ENCODE measurements at regions not wholly inside any gene's neighbourhood (a gene's known extent, or its start where the extent isn't known, plus 50 kb on each side); places are given as distances from the start of the nearest gene placed in this dataset.

- no peak for TF ChIP-seq CTCF (IDR thresholded peaks at IDR 0.05; ENCODE audit: unreplicated experiment)
- no peaks in the 10 kb centered on the region for H3K9me3 Mint-ChIP-seq (ENCODE audit: unreplicated experiment)
- peaks cover 3% of the 10 kb centered on the region for H3K27me3 Mint-ChIP-seq (ENCODE audit: unreplicated experiment)
- H3K4me1 Mint-ChIP-seq (ENCODE audit: unreplicated experiment), result peaks cover 5% of the 10 kb centered on the region
- H3K27ac Mint-ChIP-seq (ENCODE audit: unreplicated experiment), result no peak overlapping the region
- no peak overlapping the region for H3K4me3 Mint-ChIP-seq (ENCODE audit: unreplicated experiment)
- no peak for DNase-seq (ENCODE audit: low spot score)
- H3K36me3 Mint-ChIP-seq (ENCODE audit: low read depth, unreplicated experiment), result no peaks in the 10 kb centered on the region
Observed at GRCh38 chr7:40965774-40966173, 737.1 kb downstream of the INHBA start.

GRCh38 chr7:40965016-40965415 lies 737.9 kb downstream of the INHBA start:
- no peak overlapping the region for H3K4me3 Mint-ChIP-seq (ENCODE audit: unreplicated experiment)
- no peak for TF ChIP-seq CTCF (IDR thresholded peaks at IDR 0.05; ENCODE audit: unreplicated experiment)
- no peaks in the 10 kb centered on the region for H3K36me3 Mint-ChIP-seq (ENCODE audit: low read depth, unreplicated experiment)
- no peaks in the 10 kb centered on the region for H3K9me3 Mint-ChIP-seq (ENCODE audit: unreplicated experiment)
- H3K4me1 Mint-ChIP-seq (ENCODE audit: unreplicated experiment), result peaks cover 5% of the 10 kb centered on the region
- DNase-seq (ENCODE audit: low spot score), result no peak
- H3K27me3 Mint-ChIP-seq (ENCODE audit: unreplicated experiment), result no peaks in the 10 kb centered on the region
- no peak overlapping the region for H3K27ac Mint-ChIP-seq (ENCODE audit: unreplicated experiment)

GRCh38 chr7:40964610-40965009 lies 738.3 kb downstream of the INHBA start:
- peaks cover 5% of the 10 kb centered on the region for H3K4me1 Mint-ChIP-seq (ENCODE audit: unreplicated experiment)
- no peaks in the 10 kb centered on the region for H3K36me3 Mint-ChIP-seq (ENCODE audit: low read depth, unreplicated experiment)
- DNase-seq (ENCODE audit: low spot score), result no peak
- no peaks in the 10 kb centered on the region for H3K9me3 Mint-ChIP-seq (ENCODE audit: unreplicated experiment)
- no peak for TF ChIP-seq CTCF (IDR thresholded peaks at IDR 0.05; ENCODE audit: unreplicated experiment)
- no peak overlapping the region for H3K27ac Mint-ChIP-seq (ENCODE audit: unreplicated experiment)
- H3K4me3 Mint-ChIP-seq (ENCODE audit: unreplicated experiment), result no peak overlapping the region
- H3K27me3 Mint-ChIP-seq (ENCODE audit: unreplicated experiment), result no peaks in the 10 kb centered on the region

GRCh38 chr7:40959955-40960354 lies 742.9 kb downstream of the INHBA start:
- no peaks in the 10 kb centered on the region for H3K36me3 Mint-ChIP-seq (ENCODE audit: low read depth, unreplicated experiment)
- no peaks in the 10 kb centered on the region for H3K4me1 Mint-ChIP-seq (ENCODE audit: unreplicated experiment)
- H3K4me3 Mint-ChIP-seq (ENCODE audit: unreplicated experiment), result no peak overlapping the region
- H3K27me3 Mint-ChIP-seq (ENCODE audit: unreplicated experiment), result peaks cover 3% of the 10 kb centered on the region
- no peak for TF ChIP-seq CTCF (IDR thresholded peaks at IDR 0.05; ENCODE audit: unreplicated experiment)
- no peak for DNase-seq (ENCODE audit: low spot score)
- no peaks in the 10 kb centered on the region for H3K9me3 Mint-ChIP-seq (ENCODE audit: unreplicated experiment)
- no peak overlapping the region for H3K27ac Mint-ChIP-seq (ENCODE audit: unreplicated experiment)

- Mint-ChIP-seq H3K9me3 (ENCODE audit: unreplicated experiment) (peaks cover 8% of the 10 kb centered on the region), H3K4me1 (ENCODE audit: unreplicated experiment) (no peaks in the 10 kb centered on the region), H3K27me3 (ENCODE audit: unreplicated experiment) (peaks cover 2% of the 10 kb centered on the region), H3K36me3 (ENCODE audit: low read depth, unreplicated experiment) (peaks cover 4% of the 10 kb centered on the region), H3K27ac (ENCODE audit: unreplicated experiment) (no peak overlapping the region), H3K4me3 (ENCODE audit: unreplicated experiment) (no peak overlapping the region)
- DNase-seq (ENCODE audit: low spot score), result no peak
- TF ChIP-seq CTCF (IDR thresholded peaks at IDR 0.05; ENCODE audit: unreplicated experiment), result no peak
Observed at GRCh38 chr7:40948239-40948638, 754.7 kb downstream of the INHBA start.
